Kidney (tissue), 13 donors: ENCODE measurements at regions not wholly inside any gene's neighbourhood (a gene's known extent, or its start where the extent isn't known, plus 50 kb on each side); places are given as distances from the start of the nearest gene placed in this dataset.

Experiments used
- DNase-seq, 5 donors: peaks; one replicate each; pipeline ENCODE4 v3.0.0-alpha.2; 2013 to 2020
- FAIRE-seq: peaks from 2 replicates; lab custom pipeline; 2012; peaks lifted over from hg19 to GRCh38; lab: Jason Lieb, UNC
- H3K27ac ChIP-seq, 2 donors: one replicate each; pipeline ENCODE4 v1.7.0; 2013; ENCODE audit warnings: low read depth in 2 of 2, low read length in 2 of 2, inconsistent platforms in 1 of 2
- H3K27me3 ChIP-seq: one replicate; pipeline ENCODE4 v1.7.1; 2013; ENCODE audit warnings: low read length, inconsistent platforms; ENCODE audit not compliant: control insufficient read depth, insufficient read depth
- H3K36me3 ChIP-seq, 3 donors: one replicate each; pipeline versions ENCODE4 v1.7.0 to v1.7.1; 2013; ENCODE audit warnings: low read length in 3 of 3, control low read depth in 1 of 3, inconsistent platforms in 1 of 3; ENCODE audit not compliant: insufficient read depth in 3 of 3, control insufficient read depth in 2 of 3
- H3K4me1 ChIP-seq, 3 donors: one replicate each; pipeline versions ENCODE4 v1.7.0 to v1.7.1; 2013; ENCODE audit warnings: low read length in 3 of 3, inconsistent platforms in 1 of 3, low read depth in 1 of 3; ENCODE audit not compliant: control insufficient read depth in 2 of 3, insufficient read depth in 2 of 3
- H3K4me3 ChIP-seq, 3 donors: one replicate each; pipeline versions ENCODE4 v1.7.0 to v1.8.1; 2013; ENCODE audit warnings: low read length in 3 of 3, control low read depth in 1 of 3, inconsistent platforms in 1 of 3
- H3K9ac ChIP-seq, 3 donors: one replicate each; pipeline versions ENCODE4 v1.7.0 to v1.7.1; 2013; ENCODE audit warnings: low read length in 3 of 3, control low read depth in 1 of 3, inconsistent platforms in 1 of 3
- H3K9me3 ChIP-seq, 3 donors: one replicate each; pipeline versions ENCODE4 v1.7.0 to v1.7.1; 2013; ENCODE audit warnings: low read length in 3 of 3, control low read depth in 1 of 3, inconsistent platforms in 1 of 3; ENCODE audit not compliant: control insufficient read depth in 2 of 3, insufficient read depth in 1 of 3
- intact Hi-C: fragments of 100-400 bp; cut with DNase I; formaldehyde crosslinking; loops from one replicate; pipeline ENCODE4 v1.11.1; 2022
- TF ChIP-seq, protein P1 (sequence below): IDR thresholded peaks from 3 replicates; pipeline ENCODE4 v1.5.1; 2012; ENCODE audit warnings: mild to moderate bottlenecking, moderate library complexity, borderline replicate concordance; ENCODE audit not compliant: insufficient read depth; ENCODE audit errors: extremely low read depth
- donor health status: control.
- donor health status: control.
- donor health status: control.
- donor health status: control.
- donor health status: control.
- donor health status: DM: yes; HTN: yes; CAD: no.
- donor health status: Normal renal cell carcinoma (clear cell type).

DNA sequence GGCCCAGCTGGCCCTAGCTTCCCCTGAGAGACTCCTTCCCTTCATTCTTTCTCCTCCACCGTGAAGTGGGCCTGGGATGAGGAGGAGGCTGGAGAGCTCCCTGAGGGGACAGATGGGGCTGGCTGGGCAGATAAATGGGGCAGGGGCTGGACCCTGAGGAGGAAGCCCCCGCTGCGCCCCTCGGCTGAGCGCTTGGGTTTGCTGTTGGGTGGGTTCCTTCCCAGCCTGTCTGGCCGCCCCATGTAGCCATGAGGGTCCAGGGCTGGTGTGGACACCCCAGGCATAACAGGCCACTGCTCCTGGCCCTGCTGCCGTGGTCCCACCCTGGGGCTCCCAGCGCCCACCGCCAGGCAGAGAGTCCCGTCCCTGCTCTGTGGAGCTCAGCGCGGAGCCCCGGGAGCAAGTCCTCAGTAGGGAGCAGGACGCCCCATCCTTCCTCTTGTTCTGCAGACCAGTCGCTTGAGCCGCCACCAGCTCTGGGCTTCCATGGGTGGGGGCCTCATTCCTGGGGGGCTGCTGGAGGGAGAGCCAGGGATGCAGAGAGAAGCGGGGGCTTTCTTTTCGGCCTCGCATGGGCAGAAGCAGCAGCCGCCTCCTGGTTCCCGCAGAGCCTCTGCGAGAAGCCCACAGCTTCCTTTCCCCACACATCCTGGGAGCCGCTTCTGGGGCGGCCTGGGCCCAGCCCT is 266.4 kb upstream of the TCERG1L start:
- no peaks in the 10 kb centered on the region for H3K36me3 ChIP-seq
- no peak for FAIRE-seq
- peak in 1 of 5 donors; percentile 1 for DNase-seq
- no peak overlapping the region for H3K27ac ChIP-seq
- H3K4me1 ChIP-seq = no peaks in the 10 kb centered on the region
- H3K4me3 ChIP-seq = no peak overlapping the region
- H3K27me3 ChIP-seq = no peaks in the 10 kb centered on the region
- H3K9ac ChIP-seq = no peak overlapping the region
- H3K9me3 ChIP-seq = no peaks in the 10 kb centered on the region
- intact Hi-C loops = no loop called here
- TF ChIP-seq, protein P1, sequence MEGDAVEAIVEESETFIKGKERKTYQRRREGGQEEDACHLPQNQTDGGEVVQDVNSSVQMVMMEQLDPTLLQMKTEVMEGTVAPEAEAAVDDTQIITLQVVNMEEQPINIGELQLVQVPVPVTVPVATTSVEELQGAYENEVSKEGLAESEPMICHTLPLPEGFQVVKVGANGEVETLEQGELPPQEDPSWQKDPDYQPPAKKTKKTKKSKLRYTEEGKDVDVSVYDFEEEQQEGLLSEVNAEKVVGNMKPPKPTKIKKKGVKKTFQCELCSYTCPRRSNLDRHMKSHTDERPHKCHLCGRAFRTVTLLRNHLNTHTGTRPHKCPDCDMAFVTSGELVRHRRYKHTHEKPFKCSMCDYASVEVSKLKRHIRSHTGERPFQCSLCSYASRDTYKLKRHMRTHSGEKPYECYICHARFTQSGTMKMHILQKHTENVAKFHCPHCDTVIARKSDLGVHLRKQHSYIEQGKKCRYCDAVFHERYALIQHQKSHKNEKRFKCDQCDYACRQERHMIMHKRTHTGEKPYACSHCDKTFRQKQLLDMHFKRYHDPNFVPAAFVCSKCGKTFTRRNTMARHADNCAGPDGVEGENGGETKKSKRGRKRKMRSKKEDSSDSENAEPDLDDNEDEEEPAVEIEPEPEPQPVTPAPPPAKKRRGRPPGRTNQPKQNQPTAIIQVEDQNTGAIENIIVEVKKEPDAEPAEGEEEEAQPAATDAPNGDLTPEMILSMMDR = no peak

DNA sequence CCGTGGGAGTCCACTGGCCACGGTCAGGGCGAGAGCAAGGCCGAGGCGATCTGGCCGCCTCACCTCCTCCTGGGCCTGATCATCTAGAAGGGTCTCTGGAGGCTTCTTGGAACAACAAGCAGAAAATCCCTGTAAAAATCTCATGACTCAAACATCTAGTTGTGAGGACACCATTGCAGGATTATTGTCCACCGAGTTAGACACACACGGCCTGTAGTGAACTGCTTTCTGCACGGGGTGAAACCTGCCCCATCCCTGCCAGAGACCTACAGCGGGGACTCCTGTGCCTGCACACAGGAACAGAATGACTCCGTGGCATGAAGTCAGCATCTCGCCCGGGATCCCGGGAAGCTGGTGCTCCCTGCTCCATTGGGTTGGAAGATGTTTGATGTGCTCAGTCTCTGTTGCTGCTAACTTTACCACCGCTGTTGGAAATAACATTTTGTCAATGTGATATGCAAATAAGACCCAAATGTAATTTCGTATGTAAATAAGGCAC is 267.0 kb upstream of the TCERG1L start:
- TF ChIP-seq, protein P1 = no peak
- intact Hi-C loops = no loop called here

DNA sequence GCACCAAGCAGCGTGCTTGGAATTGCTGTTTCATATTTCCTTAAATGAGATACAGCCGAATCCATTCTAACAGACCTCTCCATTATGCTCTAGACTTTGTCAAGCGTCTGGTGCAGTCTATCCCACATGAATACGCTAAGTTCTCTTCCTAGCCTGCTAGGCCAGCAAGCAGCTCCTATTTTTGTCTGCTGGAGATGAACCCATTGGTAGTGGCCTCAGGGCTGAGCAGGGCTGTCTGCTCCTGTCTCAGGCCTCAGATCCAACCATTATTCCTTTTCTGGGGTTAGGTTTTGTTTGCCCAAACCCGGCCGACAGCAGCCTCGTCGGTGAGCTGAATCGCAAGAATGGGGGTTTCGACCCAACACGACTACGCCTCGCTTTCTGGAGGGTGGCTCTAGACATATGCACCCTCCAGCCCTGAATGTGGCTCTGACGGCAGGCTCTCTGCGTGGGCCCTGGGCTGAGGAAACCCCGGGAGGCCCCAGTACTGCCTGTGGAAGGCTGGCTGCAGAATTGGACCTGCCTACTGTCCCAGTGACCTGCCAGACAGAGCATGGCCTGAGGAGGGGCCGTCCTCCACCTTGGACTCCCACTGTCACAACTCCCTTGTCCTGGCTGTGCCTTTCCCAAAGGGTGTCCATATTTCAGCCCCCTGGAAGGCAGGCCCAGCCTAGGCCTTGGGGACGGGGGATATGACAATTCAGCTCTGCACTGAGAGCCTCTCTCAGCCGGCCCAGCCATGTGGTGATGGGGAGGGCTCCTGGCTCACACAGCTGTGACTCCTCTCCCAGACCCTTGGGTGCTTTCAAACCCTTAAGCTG is 267.9 kb upstream of the TCERG1L start:
- Histone ChIP-seq H3K36me3 (no peaks in the 10 kb centered on the region), H3K9me3 (no peaks in the 10 kb centered on the region), H3K27ac (no peak overlapping the region), H3K9ac (no peak overlapping the region), H3K27me3 (no peaks in the 10 kb centered on the region), H3K4me1 (no peaks in the 10 kb centered on the region), H3K4me3 (no peak overlapping the region)
- intact Hi-C loops = no loop called here
- no peak for FAIRE-seq
- DNase-seq = peak in 1 of 5 donors; percentile 3
- TF ChIP-seq, protein P1 = no peak

More for the DNA sequence above, 267.0 kb upstream of the TCERG1L start:
- Histone ChIP-seq H3K27me3 (no peaks in the 10 kb centered on the region), H3K4me1 (no peaks in the 10 kb centered on the region), H3K27ac (no peak overlapping the region), H3K9ac (no peak overlapping the region), H3K36me3 (no peaks in the 10 kb centered on the region), H3K9me3 (no peaks in the 10 kb centered on the region), H3K4me3 (no peak overlapping the region)
- FAIRE-seq (no peak), DNase-seq (no peak)
